Pancreas (tissue), 10 donors: ENCODE measurements at regions not wholly inside any gene's neighbourhood (a gene's known extent, or its start where the extent isn't known, plus 50 kb on each side); places are given as distances from the start of the nearest gene placed in this dataset.

Experiments
- ATAC-seq, 4 donors: fragments of 200-7000 bp; cut with Tn5 transposase; one replicate each; pipeline versions ENCODE4 v1.8.0 to v1.9.1; 2020; ENCODE audit warnings: mild to moderate bottlenecking in 4 of 4, moderate library complexity in 4 of 4
- DNase-seq, 6 donors: peaks; one replicate each; pipeline ENCODE4 v3.0.0-alpha.2; 2020
- FAIRE-seq: peaks from 2 replicates; lab custom pipeline; 2012; peaks lifted over from hg19 to GRCh38; lab: Jason Lieb, UNC
- H3K27ac ChIP-seq, 4 donors: fragments of 200-600 bp; sonication (generic); 1 replicate in 3 of 4; 2 replicates in 1 of 4; pipeline versions ENCODE4 v1.5.0 to v1.8.0; 2020
- H3K27me3 ChIP-seq, 4 donors: fragments of 200-600 bp; one replicate each; pipeline ENCODE4 v1.8.0; 2021
- H3K36me3 ChIP-seq, 3 donors: fragments of 200-600 bp; sonication (generic) in 1 of 3; one replicate each; pipeline versions ENCODE4 v1.5.0 to v1.8.0; 2020 to 2021
- H3K4me1 ChIP-seq, 3 donors: fragments of 200-600 bp; one replicate each; pipeline ENCODE4 v1.8.0; 2021
- H3K4me3 ChIP-seq, 4 donors: fragments of 200-600 bp; sonication (generic) in 2 of 4; one replicate each; pipeline versions ENCODE4 v1.5.0 to v1.8.0; 2020 to 2021
- H3K9me3 ChIP-seq, 4 donors: fragments of 200-600 bp; one replicate each; pipeline ENCODE4 v1.8.0; 2021
- WGBS, 2 donors: extraction: QIAGEN DNeasy Blood & Tissue Kit; methylation state at CpG; one replicate each; pipeline ENCODE4 v1.1.7; 2013; 5-methylcytosine and 5-hydroxymethylcytosine counted together
- intact Hi-C, 3 donors: fragments of 100-400 bp; cut with DNase I; formaldehyde crosslinking; loops; one replicate each; pipeline versions ENCODE4 v1.11.1 to v1.14.2; 2022
- TF ChIP-seq, protein P1 (sequence below), 4 donors: fragments of 200-600 bp; sonication (generic) in 3 of 4; IDR thresholded peaks; one replicate each; pipeline versions ENCODE4 v1.5.0 to v1.8.0; 2021; ENCODE audit warnings: antibody characterized with exemption in 4 of 4
- donor health status: healthy with polysubstance abuse.
- donor health status: DM: no; HTN: no; CAD: no; lungs with moderate emphysema.
- donor health status: DM: no; HTN: no; CAD: no.
- donor health status: control.
- donor health status: control.
- donor health status: Bipolar disorder and iron deficiency.
- donor health status: DM: yes; HTN: yes; CAD: no.
- donor health status: DM: no; HTN: no; CAD: no.
- donor health status: DM: no; HTN: no; CAD: no.
- donor health status: DM: yes; HTN: yes; CAD: no.

DNA sequence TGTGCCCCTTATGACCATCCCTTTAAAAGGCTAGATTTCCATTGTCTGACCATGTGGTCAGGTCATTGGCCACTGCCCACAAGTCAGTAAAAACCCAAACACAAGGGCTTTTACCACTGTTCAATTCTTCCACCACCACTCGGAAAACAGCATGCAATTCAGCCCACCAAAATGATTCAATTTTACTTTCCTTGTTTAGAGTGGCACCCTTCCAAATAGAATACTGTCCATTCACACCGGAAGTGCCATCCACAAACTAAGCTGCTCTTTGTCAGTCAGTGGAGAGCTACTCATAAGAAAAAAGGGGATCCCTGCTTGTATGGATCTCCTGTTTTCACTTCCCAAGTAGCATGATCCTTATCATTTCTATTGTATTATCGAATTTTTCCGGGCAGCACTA is 350.7 kb upstream of the MBL2 start:
- no peaks in the 10 kb centered on the region for H3K4me1 ChIP-seq
- DNase-seq (no peak), ATAC-seq (no peak), FAIRE-seq (no peak)
- H3K27ac ChIP-seq: no peak overlapping the region
- H3K27me3 ChIP-seq: no peaks in the 10 kb centered on the region
- TF ChIP-seq, protein P1, sequence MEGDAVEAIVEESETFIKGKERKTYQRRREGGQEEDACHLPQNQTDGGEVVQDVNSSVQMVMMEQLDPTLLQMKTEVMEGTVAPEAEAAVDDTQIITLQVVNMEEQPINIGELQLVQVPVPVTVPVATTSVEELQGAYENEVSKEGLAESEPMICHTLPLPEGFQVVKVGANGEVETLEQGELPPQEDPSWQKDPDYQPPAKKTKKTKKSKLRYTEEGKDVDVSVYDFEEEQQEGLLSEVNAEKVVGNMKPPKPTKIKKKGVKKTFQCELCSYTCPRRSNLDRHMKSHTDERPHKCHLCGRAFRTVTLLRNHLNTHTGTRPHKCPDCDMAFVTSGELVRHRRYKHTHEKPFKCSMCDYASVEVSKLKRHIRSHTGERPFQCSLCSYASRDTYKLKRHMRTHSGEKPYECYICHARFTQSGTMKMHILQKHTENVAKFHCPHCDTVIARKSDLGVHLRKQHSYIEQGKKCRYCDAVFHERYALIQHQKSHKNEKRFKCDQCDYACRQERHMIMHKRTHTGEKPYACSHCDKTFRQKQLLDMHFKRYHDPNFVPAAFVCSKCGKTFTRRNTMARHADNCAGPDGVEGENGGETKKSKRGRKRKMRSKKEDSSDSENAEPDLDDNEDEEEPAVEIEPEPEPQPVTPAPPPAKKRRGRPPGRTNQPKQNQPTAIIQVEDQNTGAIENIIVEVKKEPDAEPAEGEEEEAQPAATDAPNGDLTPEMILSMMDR (IDR thresholded peaks at IDR 0.05): no peak
- no peaks in the 10 kb centered on the region for H3K36me3 ChIP-seq
- H3K9me3 ChIP-seq: no peaks in the 10 kb centered on the region
- WGBS, 2 donors: 57 to 58% methylated on average over 4 of the region's 4 CpGs
- no peak overlapping the region for H3K4me3 ChIP-seq
- intact Hi-C loops: no loop called here

DNA sequence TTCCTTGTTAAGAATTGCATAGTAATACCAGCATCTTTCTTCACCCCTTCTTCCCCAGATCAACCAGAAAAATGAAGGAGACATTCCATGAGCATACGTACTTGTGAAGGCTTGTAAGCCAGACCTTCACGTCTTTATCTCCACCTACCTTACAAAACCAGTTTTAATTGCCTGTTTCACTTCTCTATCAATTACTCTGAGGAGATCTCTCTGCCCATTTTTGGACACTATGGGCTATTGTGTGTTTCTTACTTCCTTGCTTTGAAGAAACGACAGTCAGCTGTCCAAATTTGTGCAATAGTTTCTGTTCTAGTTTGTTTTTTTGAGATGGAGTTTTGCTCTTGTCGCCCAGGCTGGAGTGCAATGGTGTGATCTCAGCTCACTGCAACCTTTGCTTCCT is 349.7 kb upstream of the MBL2 start:
- TF ChIP-seq, protein P1 (IDR thresholded peaks at IDR 0.05): no peak
- DNase-seq: no peak
- Histone ChIP-seq H3K4me3 (no peak overlapping the region), H3K27me3 (no peaks in the 10 kb centered on the region), H3K36me3 (no peaks in the 10 kb centered on the region), H3K27ac (no peak overlapping the region), H3K4me1 (no peaks in the 10 kb centered on the region), H3K9me3 (no peaks in the 10 kb centered on the region)
- no peak for ATAC-seq
- 59 to 71% methylated on average over 4 of the region's 4 CpGs for WGBS, 2 donors
- no peak for FAIRE-seq
- intact Hi-C loops: no loop called here

DNA sequence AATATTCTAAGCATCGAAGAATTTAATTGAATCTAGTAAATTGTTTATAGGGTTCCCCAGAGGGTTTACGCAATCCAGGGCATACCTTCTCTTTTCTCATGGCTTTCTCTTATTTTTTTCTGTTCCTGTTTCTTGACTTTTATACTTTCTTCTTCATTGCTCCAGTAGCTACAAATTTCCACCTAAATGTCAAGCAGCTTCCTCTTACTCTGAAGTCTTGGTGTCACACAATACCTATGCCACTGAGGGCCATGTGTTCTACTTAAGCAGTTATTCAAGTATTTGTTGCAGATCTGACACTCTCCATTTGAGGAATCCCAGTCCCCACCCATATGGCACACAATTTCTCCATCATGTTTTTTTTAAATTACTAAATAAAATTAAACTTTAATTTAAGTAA is 343.1 kb upstream of the MBL2 start:
- no peak for ATAC-seq

DNA sequence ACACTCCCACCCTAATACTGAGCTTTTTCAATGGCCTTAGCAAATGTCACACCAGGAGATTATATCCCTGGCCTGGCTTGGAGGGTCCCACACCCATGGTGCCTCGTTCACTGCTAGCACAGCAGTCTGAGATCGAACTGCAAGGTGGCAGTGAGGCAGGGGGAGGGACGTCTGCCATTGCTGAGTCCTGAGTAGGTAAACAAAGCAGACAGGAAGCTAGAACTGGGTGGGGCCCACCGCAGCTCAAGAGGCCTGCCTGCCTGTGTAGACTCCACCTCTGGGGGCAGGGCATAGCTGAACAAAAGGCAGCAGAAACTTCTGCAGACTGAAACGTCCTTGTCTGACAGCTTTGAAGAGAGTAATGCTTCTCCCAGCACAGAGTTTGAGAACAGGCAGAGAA is 338.9 kb upstream of the MBL2 start:
- ATAC-seq (no peak), DNase-seq (peak in 1 of 6 donors; percentile 30), FAIRE-seq (no peak)
- TF ChIP-seq, protein P1 (IDR thresholded peaks at IDR 0.05): no peak
- Histone ChIP-seq H3K36me3 (no peaks in the 10 kb centered on the region), H3K27ac (no peak overlapping the region), H3K9me3 (no peaks in the 10 kb centered on the region), H3K27me3 (no peaks in the 10 kb centered on the region), H3K4me3 (no peak overlapping the region), H3K4me1 (peaks cover 0 to 12% (median 0%) of the 10 kb centered on the region in 3 donors)
- intact Hi-C loops: no loop called here
- WGBS, 2 donors: 64 to 70% methylated on average over 5 of the region's 5 CpGs

More for the DNA sequence above, 343.1 kb upstream of the MBL2 start:
- Histone ChIP-seq H3K4me1 (no peaks in the 10 kb centered on the region), H3K36me3 (no peaks in the 10 kb centered on the region), H3K27me3 (no peaks in the 10 kb centered on the region), H3K27ac (no peak overlapping the region), H3K9me3 (no peaks in the 10 kb centered on the region), H3K4me3 (no peak overlapping the region)
- intact Hi-C loops: no loop called here
- TF ChIP-seq, protein P1 (IDR thresholded peaks at IDR 0.05): no peak
- DNase-seq (no peak), FAIRE-seq (no peak)
- 80 to 88% methylated on average over 2 of the region's 2 CpGs for WGBS, 2 donors

DNA sequence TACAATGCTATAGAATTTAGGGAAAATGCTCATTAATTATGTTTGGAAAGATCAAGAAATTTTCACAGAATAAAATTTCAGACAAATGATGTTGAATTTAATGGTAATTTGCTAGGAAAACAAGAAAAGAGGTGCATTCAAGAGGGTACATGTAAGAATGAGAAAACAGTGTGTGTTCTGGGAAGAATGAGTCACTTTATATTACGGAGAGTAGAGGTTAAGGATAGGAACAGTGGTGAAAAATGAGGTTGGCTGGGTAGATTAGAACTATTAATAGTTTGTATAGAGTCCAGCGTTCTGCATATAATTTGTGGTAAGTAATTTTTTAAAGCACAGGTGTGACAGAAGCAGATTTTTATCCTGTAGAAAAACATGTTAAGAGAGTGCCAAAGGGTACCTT is 336.7 kb upstream of the MBL2 start:
- TF ChIP-seq, protein P1 (IDR thresholded peaks at IDR 0.05): no peak
- no peaks in the 10 kb centered on the region for H3K9me3 ChIP-seq
- 36 to 39% methylated on average over 2 of the region's 2 CpGs for WGBS, 2 donors
- no peak for DNase-seq
- no peak overlapping the region for H3K4me3 ChIP-seq
- no peak for FAIRE-seq
- H3K27me3 ChIP-seq: no peaks in the 10 kb centered on the region
- peaks cover 0 to 12% (median 0%) of the 10 kb centered on the region in 3 donors for H3K4me1 ChIP-seq
- intact Hi-C loops: no loop called here
- ATAC-seq: peak; percentile 27 to 76 (median 54)
- H3K27ac ChIP-seq: no peak overlapping the region
- H3K36me3 ChIP-seq: no peaks in the 10 kb centered on the region
